Activated CD4-positive, alpha-beta T cell treated with anti-CD3 and anti-CD28 coated beads for 36 hours (primary cell): ENCODE measurements at regions not wholly inside any gene's neighbourhood (a gene's known extent, or its start where the extent isn't known, plus 50 kb on each side); places are given as distances from the start of the nearest gene placed in this dataset.
"Not testable (repeated sequence)": the region's sequence is repeated elsewhere in the genome, so short reads cannot be mapped to it uniquely, and the experiment has no call there.

Experiments used
- ATAC-seq: fragments of 200-7000 bp; cut with Tn5 transposase; one replicate; pipeline ENCODE4 v1.10.0; 2021; ENCODE audit warnings: mild to moderate bottlenecking, moderate library complexity
- CTCF ChIA-PET: fragments of 350-600 bp; sonication (Branson Sonifier 250); formaldehyde crosslinking; loops from one replicate; lab custom pipeline; 2021; ENCODE audit warnings: antibody characterized with exemption; lab: Charles Lee
- POLR2A ChIA-PET: fragments of 350-600 bp; sonication (Branson Sonifier 250); formaldehyde crosslinking; loops from one replicate; lab custom pipeline; 2021; ENCODE audit warnings: antibody characterized with exemption, inconsistent platforms; lab: Charles Lee
- DNase-seq: peaks from one replicate; pipeline ENCODE4 v3.0.0-alpha.2; 2020
- H3K27ac Mint-ChIP-seq: one replicate; pipeline ENCODE4 v1.8.0; 2021; ENCODE audit warnings: mixed read lengths
- H3K27me3 Mint-ChIP-seq: one replicate; pipeline ENCODE4 v1.8.0; 2021; ENCODE audit warnings: mixed read lengths
- H3K36me3 Mint-ChIP-seq: one replicate; pipeline ENCODE4 v1.8.0; 2021; ENCODE audit warnings: low read depth, mixed read lengths
- H3K4me1 Mint-ChIP-seq: one replicate; pipeline ENCODE4 v1.8.0; 2021; ENCODE audit warnings: mixed read lengths
- H3K4me3 Mint-ChIP-seq: one replicate; pipeline ENCODE4 v1.8.0; 2021; ENCODE audit warnings: mild to moderate bottlenecking, moderate library complexity, mixed read lengths
- H3K9me3 Mint-ChIP-seq: one replicate; pipeline ENCODE4 v1.8.0; 2021; ENCODE audit warnings: low read depth, mixed read lengths
- intact Hi-C, 2 experiments: fragments of 100-400 bp; cut with DNase I in 1 of 2; cut with micrococcal nuclease in 1 of 2; formaldehyde crosslinking; loops; one replicate each; pipeline versions ENCODE4 v1.14.2 to v1.15.1; 2022 to 2024; cut with DNase I, micrococcal nuclease

DNA sequence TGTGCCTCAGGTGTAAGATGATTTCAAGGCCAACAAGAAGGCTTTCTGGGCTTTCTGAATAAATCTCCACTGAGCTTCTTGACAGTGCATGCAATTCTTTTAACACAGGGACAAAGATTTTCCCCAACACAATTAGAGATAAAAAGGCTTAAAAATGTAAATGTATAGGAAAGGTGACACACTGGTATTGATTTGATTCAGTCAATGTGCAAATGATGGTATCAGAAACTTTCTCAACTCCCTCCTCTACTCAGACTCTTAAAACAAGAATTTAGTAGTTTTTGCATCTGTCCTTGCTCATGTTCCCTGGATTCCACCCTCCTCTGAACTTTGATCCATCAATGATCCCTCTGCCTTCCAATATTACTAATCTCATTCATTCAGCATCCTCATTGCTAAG lies 111.6 kb upstream of the FNDC3A start:
- no peaks in the 10 kb centered on the region for H3K36me3 Mint-ChIP-seq
- no peak for DNase-seq
- intact Hi-C loops: no loop called here
- ChIA-PET POLR2A (no interaction called here), CTCF (no interaction called here)
- H3K4me3 Mint-ChIP-seq: no peak overlapping the region
- peaks cover 5% of the 10 kb centered on the region for H3K9me3 Mint-ChIP-seq
- peaks cover 2% of the 10 kb centered on the region for H3K27me3 Mint-ChIP-seq
- H3K27ac Mint-ChIP-seq: no peak overlapping the region
- ATAC-seq: peak; percentile 81
- peaks cover 6% of the 10 kb centered on the region for H3K4me1 Mint-ChIP-seq

DNA sequence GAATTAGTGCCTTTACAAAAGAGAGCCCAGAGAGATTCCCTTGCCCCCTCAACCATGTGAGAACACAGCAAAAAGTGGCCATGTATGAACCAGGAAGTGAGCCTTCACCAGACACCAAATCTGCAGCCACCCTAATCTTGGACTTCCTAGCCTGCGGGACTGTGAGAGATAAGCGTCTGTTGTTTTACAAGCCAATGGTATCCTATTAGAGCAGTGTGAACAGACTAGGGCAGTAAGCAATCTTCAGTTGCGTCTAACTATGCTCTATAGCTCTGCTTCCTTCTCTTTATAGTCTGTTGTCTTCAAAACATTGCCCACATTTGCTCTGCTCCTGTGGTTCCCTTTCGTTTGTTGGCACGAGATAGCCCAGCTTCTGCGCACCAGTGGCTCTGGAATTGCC lies 109.5 kb upstream of the FNDC3A start:
- ChIA-PET POLR2A (no interaction called here), CTCF (no interaction called here)
- Mint-ChIP-seq H3K4me1 (peaks cover 2% of the 10 kb centered on the region), H3K9me3 (peaks cover 5% of the 10 kb centered on the region), H3K36me3 (no peaks in the 10 kb centered on the region), H3K27me3 (peaks cover 2% of the 10 kb centered on the region), H3K27ac (no peak overlapping the region), H3K4me3 (no peak overlapping the region)
- ATAC-seq (no peak), DNase-seq (no peak)
- intact Hi-C loops: no loop called here

DNA sequence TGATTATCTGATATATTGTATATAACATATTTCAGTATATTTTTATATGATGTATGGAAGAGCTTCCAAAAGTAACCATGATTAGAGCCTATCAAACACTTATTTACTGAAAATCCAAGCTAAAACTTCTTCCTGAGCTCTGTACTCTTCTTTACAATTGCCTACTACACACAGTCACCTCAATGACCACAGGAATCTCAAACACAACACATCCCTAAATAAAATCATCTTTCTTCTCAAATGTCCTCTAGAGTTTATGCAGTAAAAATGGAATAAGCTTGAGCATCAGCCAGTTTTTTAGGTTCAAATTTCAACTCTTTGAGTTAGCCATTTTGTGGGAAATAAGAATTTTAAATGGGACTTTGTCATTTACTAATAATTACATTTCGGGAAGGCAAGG lies 102.6 kb upstream of the FNDC3A start:
- DNase-seq: no peak
- Mint-ChIP-seq H3K27ac (no peak overlapping the region), H3K4me3 (no peak overlapping the region), H3K9me3 (no peaks in the 10 kb centered on the region), H3K4me1 (no peaks in the 10 kb centered on the region), H3K27me3 (peaks cover 11% of the 10 kb centered on the region), H3K36me3 (no peaks in the 10 kb centered on the region)
- ChIA-PET POLR2A (no interaction called here), CTCF (interaction anchor here (0.7 kb wide), 1 partner anchor 11 kb away, joined by 3 read pairs; no protein-coding TSS in a partner anchor)
- no peak for ATAC-seq
- intact Hi-C loops: no loop called here

DNA sequence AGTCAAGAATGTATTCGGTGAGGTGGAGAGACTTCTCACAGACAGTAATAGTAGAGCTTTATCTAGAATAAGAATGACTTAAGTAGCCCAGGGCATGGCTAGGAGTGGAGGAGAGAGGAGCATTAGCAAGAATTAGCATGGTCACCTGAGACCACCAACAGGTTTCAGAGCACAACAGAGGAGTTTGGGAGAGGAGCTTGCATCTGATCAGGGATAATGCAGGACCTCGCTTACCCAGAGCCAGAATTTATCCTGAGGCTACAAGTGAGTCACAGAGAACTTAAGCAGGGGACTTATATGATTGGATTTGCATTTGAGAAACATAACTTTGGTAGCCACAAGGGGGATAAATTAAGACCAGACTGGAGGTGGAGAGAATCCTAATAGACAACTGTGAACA lies 102.1 kb upstream of the FNDC3A start:
- Mint-ChIP-seq H3K27ac (no peak overlapping the region), H3K4me1 (no peaks in the 10 kb centered on the region), H3K9me3 (no peaks in the 10 kb centered on the region), H3K27me3 (peaks cover 11% of the 10 kb centered on the region), H3K4me3 (no peak overlapping the region), H3K36me3 (no peaks in the 10 kb centered on the region)
- CTCF ChIA-PET: interaction anchor here (0.7 kb wide), 1 partner anchor 11 kb away, joined by 3 read pairs; no protein-coding TSS in a partner anchor
- intact Hi-C loops: no loop called here
- DNase-seq (no peak), ATAC-seq (no peak)
- POLR2A ChIA-PET: no interaction called here

DNA sequence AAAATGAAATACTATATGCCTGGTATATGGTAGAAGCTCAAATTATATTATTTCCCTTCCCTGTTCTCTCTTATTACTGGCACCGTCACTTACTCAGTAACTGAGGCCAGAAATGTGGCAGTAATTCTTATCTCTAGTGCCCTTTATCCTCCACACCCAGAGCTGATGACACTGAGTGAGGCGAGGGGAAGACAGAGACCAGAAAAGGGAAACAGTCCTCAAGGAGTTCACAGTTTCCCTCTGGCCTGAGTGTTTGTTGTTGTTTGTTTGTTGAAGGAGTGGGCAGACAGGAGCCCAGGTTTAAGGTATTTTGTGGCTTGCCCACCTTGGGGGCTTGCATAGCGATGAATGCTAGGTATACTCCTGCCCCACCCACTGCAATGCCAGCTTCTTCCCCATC lies 101.5 kb upstream of the FNDC3A start:
- ChIA-PET POLR2A (no interaction called here), CTCF (interaction anchor here (0.8 to 1.3 kb wide), 2 partner anchors 21 to 608 kb away, joined by 3 to 4 read pairs; no protein-coding TSS in a partner anchor)
- H3K9me3 Mint-ChIP-seq: no peaks in the 10 kb centered on the region
- H3K4me3 Mint-ChIP-seq: no peak overlapping the region
- no peak for ATAC-seq
- peaks cover 11% of the 10 kb centered on the region for H3K27me3 Mint-ChIP-seq
- no peak overlapping the region for H3K27ac Mint-ChIP-seq
- DNase-seq: no peak
- peaks cover 2% of the 10 kb centered on the region for H3K4me1 Mint-ChIP-seq
- no peaks in the 10 kb centered on the region for H3K36me3 Mint-ChIP-seq
- intact Hi-C loops: no loop called here

DNA sequence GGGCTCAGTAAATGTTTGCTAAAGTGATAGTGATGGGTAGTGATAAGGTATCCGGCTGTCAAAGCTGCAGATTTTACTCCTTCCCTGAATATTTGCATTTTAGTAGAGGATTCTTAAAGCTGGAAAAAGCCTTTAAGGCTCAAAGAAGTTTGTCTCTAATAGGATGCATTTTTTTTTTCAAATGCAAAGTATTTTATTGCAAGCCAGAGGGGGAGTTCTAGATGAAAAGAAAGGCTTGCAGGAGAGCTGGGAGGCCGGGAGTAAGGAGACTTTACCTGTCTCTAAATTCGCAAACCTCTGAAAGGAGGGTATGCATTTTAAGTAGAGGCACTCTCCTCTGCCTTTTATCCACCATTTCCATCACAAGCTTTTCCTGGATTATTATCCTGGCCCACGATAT lies 100.7 kb upstream of the FNDC3A start:
- intact Hi-C loops: no loop called here
- ATAC-seq: no peak

DNA sequence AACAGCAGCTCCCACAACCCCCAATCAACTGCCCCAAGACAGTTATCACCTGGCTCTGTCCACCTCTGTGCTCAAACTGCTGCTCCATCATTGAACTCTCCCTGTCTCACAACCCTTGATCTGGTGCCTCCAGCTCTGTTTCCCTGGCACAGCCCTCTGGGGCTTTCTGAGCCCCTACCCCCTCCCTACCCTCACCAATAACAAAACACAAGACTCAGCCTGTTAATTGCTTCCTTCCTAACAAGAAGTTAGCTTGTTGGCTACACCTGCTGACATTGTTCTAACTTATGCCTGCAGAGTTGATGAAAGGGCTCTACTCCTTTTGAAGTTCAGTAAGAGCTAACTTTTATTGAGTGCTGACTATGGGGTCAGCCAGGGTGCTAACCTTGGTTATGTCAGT lies 99.4 kb upstream of the FNDC3A start:
- Mint-ChIP-seq H3K9me3 (no peaks in the 10 kb centered on the region), H3K27me3 (peaks cover 11% of the 10 kb centered on the region), H3K4me3 (no peak overlapping the region), H3K27ac (no peak overlapping the region), H3K4me1 (peaks cover 23% of the 10 kb centered on the region), H3K36me3 (no peaks in the 10 kb centered on the region)
- intact Hi-C loops: no loop called here
- ChIA-PET POLR2A (interaction anchor here (1.1 kb wide), 1 partner anchor 16 kb away, joined by 3 read pairs; no protein-coding TSS in a partner anchor), CTCF (interaction anchor here (1.1 kb wide), 1 partner anchor 9 kb away, joined by 3 read pairs; no protein-coding TSS in a partner anchor)
- ATAC-seq (no peak), DNase-seq (no peak)

More for the DNA sequence above, 100.7 kb upstream of the FNDC3A start:
- POLR2A ChIA-PET: interaction anchor here (0.6 to 0.7 kb wide), 2 partner anchors 14 to 396 kb away, joined by 3 to 5 read pairs; no protein-coding TSS in a partner anchor
- peaks cover 11% of the 10 kb centered on the region for H3K4me1 Mint-ChIP-seq
- H3K27ac Mint-ChIP-seq: no peak overlapping the region
- no peaks in the 10 kb centered on the region for H3K36me3 Mint-ChIP-seq
- no peaks in the 10 kb centered on the region for H3K9me3 Mint-ChIP-seq
- peaks cover 11% of the 10 kb centered on the region for H3K27me3 Mint-ChIP-seq
- CTCF ChIA-PET: interaction anchor here (0.6 to 1.3 kb wide), 4 partner anchors 12 to 65 kb away, joined by 3 to 4 read pairs (median 3); no protein-coding TSS in a partner anchor
- no peak for DNase-seq
- H3K4me3 Mint-ChIP-seq: no peak overlapping the region

DNA sequence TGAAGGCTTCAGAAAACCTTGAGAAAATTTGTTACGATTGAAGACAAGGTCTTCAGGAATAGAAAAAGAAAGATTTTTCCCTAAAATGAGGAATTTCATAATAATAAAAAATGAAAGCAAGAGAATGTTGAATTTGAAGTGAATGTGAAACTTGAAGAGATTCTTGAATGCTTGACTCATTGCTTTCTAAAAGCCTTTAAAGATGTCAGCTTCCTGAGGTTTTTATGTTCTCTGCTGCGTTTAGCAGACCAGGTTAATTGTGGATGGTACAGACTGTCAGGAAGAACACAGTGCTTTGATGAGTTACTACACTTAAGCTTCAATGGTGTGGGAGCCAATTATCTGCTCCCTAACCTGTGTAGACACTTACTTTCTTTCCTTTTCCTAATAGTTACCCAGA lies 96.3 kb upstream of the FNDC3A start:
- H3K27me3 Mint-ChIP-seq: peaks cover 6% of the 10 kb centered on the region
- intact Hi-C loops: loop anchor here (1.0 kb wide), 1 partner anchor 13 kb away; no protein-coding TSS in a partner anchor
- no peak overlapping the region for H3K27ac Mint-ChIP-seq
- H3K9me3 Mint-ChIP-seq: peaks cover 4% of the 10 kb centered on the region
- ATAC-seq: no peak
- H3K36me3 Mint-ChIP-seq: peaks cover 1% of the 10 kb centered on the region
- H3K4me3 Mint-ChIP-seq: no peak overlapping the region
- peaks cover 46% of the 10 kb centered on the region for H3K4me1 Mint-ChIP-seq
- CTCF ChIA-PET: interaction anchor here (0.6 kb wide), 1 partner anchor 16 kb away, joined by 3 read pairs; no protein-coding TSS in a partner anchor
- POLR2A ChIA-PET: interaction anchor here (0.6 to 0.7 kb wide), 4 partner anchors 18 to 318 kb away, joined by 3 to 6 read pairs (median 4); no protein-coding TSS in a partner anchor
- DNase-seq: no peak

DNA sequence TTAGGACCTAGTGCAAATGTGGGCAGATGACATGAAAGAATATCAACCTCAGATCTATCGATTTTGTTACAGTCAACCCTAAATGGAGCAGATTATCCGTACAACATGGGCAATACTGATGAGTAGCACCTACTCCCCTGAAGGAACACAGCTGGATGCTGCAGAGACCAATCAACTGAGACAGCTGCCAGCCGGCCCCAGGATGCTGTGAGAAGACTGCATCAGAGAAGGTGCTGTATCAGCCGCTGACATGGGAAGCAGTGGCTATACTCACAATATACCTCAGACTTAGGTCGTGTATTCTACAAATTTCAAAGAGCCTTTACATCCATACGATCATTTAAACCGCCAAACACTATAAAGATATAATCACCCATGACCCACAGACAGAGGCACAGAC lies 95.9 kb upstream of the FNDC3A start:
- Mint-ChIP-seq H3K36me3 (peaks cover 1% of the 10 kb centered on the region), H3K4me1 (peaks cover 50% of the 10 kb centered on the region), H3K27me3 (peaks cover 4% of the 10 kb centered on the region), H3K4me3 (no peak overlapping the region), H3K27ac (no peak overlapping the region), H3K9me3 (peaks cover 4% of the 10 kb centered on the region)
- CTCF ChIA-PET: no interaction called here
- DNase-seq: peak; percentile 25
- POLR2A ChIA-PET: interaction anchor here (0.6 to 0.7 kb wide), 3 partner anchors 21 to 319 kb away, joined by 3 to 6 read pairs (median 4); no protein-coding TSS in a partner anchor
- ATAC-seq: no peak
- intact Hi-C loops: loop anchor here (1.0 to 10.0 kb wide), 4 partner anchors 12 to 1355 kb away; no protein-coding TSS in a partner anchor

DNA sequence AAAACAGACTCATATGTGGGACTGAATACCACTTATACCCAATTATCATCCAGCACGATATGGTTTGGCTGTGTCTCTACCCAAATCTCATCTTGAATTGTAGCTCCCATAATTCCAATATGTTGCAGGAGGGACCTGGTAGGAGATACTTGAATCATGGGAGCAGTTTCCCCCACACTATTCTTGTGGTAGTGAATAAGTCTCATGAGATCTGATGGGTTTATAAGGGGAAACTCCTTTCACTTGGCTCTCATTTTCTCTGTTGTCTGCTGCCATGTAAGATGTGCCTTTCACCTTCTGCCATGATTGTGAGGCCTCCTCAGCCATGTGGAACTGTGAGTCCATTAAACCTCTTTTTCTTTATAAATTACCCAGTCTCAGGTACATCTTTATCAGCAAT lies 91.9 kb upstream of the FNDC3A start:
- not testable (repeated sequence) for H3K9me3 Mint-ChIP-seq, H3K27me3 Mint-ChIP-seq, H3K4me3 Mint-ChIP-seq, H3K36me3 Mint-ChIP-seq, ATAC-seq, DNase-seq
- Mint-ChIP-seq H3K4me1 (peaks cover 66% of the 10 kb centered on the region), H3K27ac (peak overlapping the region; percentile 79)
- intact Hi-C loops: loop anchor here (1.0 to 10.0 kb wide), 9 partner anchors 9 to 1351 kb away; partner anchors contain the start of gene FNDC3A (in 1 of the 2)
- CTCF ChIA-PET: interaction anchor here (0.9 to 1.0 kb wide), 2 partner anchors 11 to 30 kb away, joined by 3 read pairs; no protein-coding TSS in a partner anchor
- POLR2A ChIA-PET: interaction anchor here (0.6 to 0.7 kb wide), 2 partner anchors 127 to 661 kb away, joined by 7 read pairs; no protein-coding TSS in a partner anchor

DNA sequence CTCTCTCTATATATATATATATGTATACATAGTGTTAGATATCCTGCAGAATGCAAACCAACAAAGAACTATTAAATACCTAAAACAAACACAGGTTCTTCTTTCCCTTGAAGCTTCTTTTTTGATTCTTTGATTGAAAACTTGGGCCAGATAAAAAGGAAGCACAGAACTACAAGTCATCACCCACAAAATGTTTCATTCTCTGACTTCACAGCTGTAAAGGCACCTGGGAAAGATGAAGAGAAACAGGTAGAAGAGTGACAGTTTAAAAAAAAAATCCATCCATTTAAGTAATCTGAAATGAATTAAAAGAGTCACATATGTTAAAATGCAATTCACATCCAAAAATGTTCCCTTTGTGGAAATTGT lies 90.7 kb upstream of the FNDC3A start:
- intact Hi-C loops: loop anchor here (2.0 to 10.0 kb wide), 4 partner anchors 32 to 1350 kb away; no protein-coding TSS in a partner anchor
- Mint-ChIP-seq H3K27me3 (peaks cover 3% of the 10 kb centered on the region), H3K4me1 (peaks cover 62% of the 10 kb centered on the region), H3K36me3 (peaks cover 1% of the 10 kb centered on the region), H3K9me3 (peaks cover 4% of the 10 kb centered on the region), H3K4me3 (no peak overlapping the region), H3K27ac (peak overlapping the region; percentile 58)
- ATAC-seq (no peak), DNase-seq (no peak)
- CTCF ChIA-PET: interaction anchor here (0.9 to 1.5 kb wide), 3 partner anchors 12 to 90 kb away, joined by 3 read pairs; no protein-coding TSS in a partner anchor
- POLR2A ChIA-PET: interaction anchor here (0.8 kb wide), 2 partner anchors 91 to 379 kb away, joined by 3 to 6 read pairs; partner anchors contain the start of gene FNDC3A
